ENCODE measurements at regions not wholly inside any gene's neighbourhood (a gene's known extent, or its start where the extent isn't known, plus 50 kb on each side); places are given as distances from the start of the nearest gene placed in this dataset.
"Not testable (repeated sequence)": the region's sequence is repeated elsewhere in the genome, so short reads cannot be mapped to it uniquely, and the experiment has no call there.

GRCh38 chr5:93224624-93225023, 356.4 kb downstream of the NR2F1-AS1 start:
- H3K9me3 ChIP-seq: no peaks in the 10 kb centered on the region
- H3K4me3 ChIP-seq: no peak overlapping the region
- H3K36me3 ChIP-seq: no peaks in the 10 kb centered on the region
- 80 to 95% (median 90%) methylated on average over 4 of the region's 4 CpGs for WGBS, 5 donors
- H3K27me3 ChIP-seq (replicated peaks in 1 of 7): no peaks in the 10 kb centered on the region
- DNase-seq: no peak
- intact Hi-C loops (cut with DNase I; ENCODE audit: low total_unique reads): no loop called here
- H3K27ac ChIP-seq: no peak overlapping the region
- no peak for TF ChIP-seq POLR2AphosphoS5 (IDR thresholded peaks at IDR 0.05)
- TF ChIP-seq CTCF (IDR thresholded peaks at IDR 0.05 in 8 of 11, conservative IDR thresholded peaks at IDR 0.05 in 3 of 11): no peak
- no peak for TF ChIP-seq POLR2A (IDR thresholded peaks at IDR 0.05)
- no peaks in the 10 kb centered on the region for H3K4me1 ChIP-seq

GRCh38 chr5:93221773-93222172, 359.2 kb downstream of the NR2F1-AS1 start:
- whole genome bisulfite sequencing, 5 donors: 75 to 93% (median 91%) methylated on average over 1 of the region's 1 CpG
- H3K36me3 ChIP-seq: no peaks in the 10 kb centered on the region
- DNase-seq: no peak
- H3K9me3 ChIP-seq: no peaks in the 10 kb centered on the region
- H3K4me1 ChIP-seq: no peaks in the 10 kb centered on the region
- no peak overlapping the region for H3K4me3 ChIP-seq
- no peaks in the 10 kb centered on the region for H3K27me3 ChIP-seq (replicated peaks in 1 of 7)
- TF ChIP-seq POLR2AphosphoS5 (IDR thresholded peaks at IDR 0.05) (no peak), POLR2A (IDR thresholded peaks at IDR 0.05) (no peak), CTCF (IDR thresholded peaks at IDR 0.05 in 8 of 11, conservative IDR thresholded peaks at IDR 0.05 in 3 of 11) (no peak)
- H3K27ac ChIP-seq: no peak overlapping the region
- intact Hi-C loops (cut with DNase I; ENCODE audit: low total_unique reads): no loop called here

GRCh38 chr5:93220431-93220830, 360.6 kb downstream of the NR2F1-AS1 start:
- Histone ChIP-seq H3K4me3 (no peak overlapping the region), H3K27me3 (replicated peaks in 1 of 7) (no peaks in the 10 kb centered on the region), H3K27ac (no peak overlapping the region), H3K9me3 (no peaks in the 10 kb centered on the region), H3K4me1 (no peaks in the 10 kb centered on the region), H3K36me3 (no peaks in the 10 kb centered on the region)
- no peak for TF ChIP-seq CTCF (IDR thresholded peaks at IDR 0.05 in 8 of 11, conservative IDR thresholded peaks at IDR 0.05 in 3 of 11)
- no peak for TF ChIP-seq POLR2AphosphoS5 (IDR thresholded peaks at IDR 0.05)
- TF ChIP-seq POLR2A (IDR thresholded peaks at IDR 0.05): no peak
- WGBS, 5 donors: 80 to 93% (median 90%) methylated on average over 3 of the region's 3 CpGs
- no peak for DNase-seq
- intact Hi-C loops (cut with DNase I; ENCODE audit: low total_unique reads): no loop called here

GRCh38 chr5:93219641-93220145, 361.3 kb downstream of the NR2F1-AS1 start:
- Histone ChIP-seq H3K36me3 (no peaks in the 10 kb centered on the region), H3K27me3 (replicated peaks in 1 of 7) (no peaks in the 10 kb centered on the region), H3K4me3 (no peak overlapping the region), H3K27ac (no peak overlapping the region), H3K4me1 (no peaks in the 10 kb centered on the region), H3K9me3 (no peaks in the 10 kb centered on the region)
- no peak for DNase-seq
- TF ChIP-seq POLR2AphosphoS5 (IDR thresholded peaks at IDR 0.05): no peak
- TF ChIP-seq POLR2A (IDR thresholded peaks at IDR 0.05): no peak
- no peak for TF ChIP-seq CTCF (IDR thresholded peaks at IDR 0.05 in 8 of 11, conservative IDR thresholded peaks at IDR 0.05 in 3 of 11)
- 40 to 66% (median 51%) methylated on average over 2 of the region's 2 CpGs for WGBS, 5 donors
- intact Hi-C loops (cut with DNase I; ENCODE audit: low total_unique reads): no loop called here

GRCh38 chr5:93213111-93213794, 367.8 kb downstream of the NR2F1-AS1 start:
- H3K4me3 ChIP-seq; H3K9me3 ChIP-seq; DNase-seq; H3K27ac ChIP-seq; intact Hi-C loops (cut with DNase I; ENCODE audit: low total_unique reads); H3K27me3 ChIP-seq (replicated peaks in 1 of 7); H3K4me1 ChIP-seq; H3K36me3 ChIP-seq: not testable (repeated sequence)
- 85 to 96% (median 89%) methylated on average over 26 to 28 of the region's 28 CpGs for WGBS, 5 donors

All from spleen (tissue), 11 donors.